Activated T-cell treated with anti-CD3 and anti-CD28 coated beads, Interleukin-2, amount 50 U/mL, for 48 hours (primary cell): ENCODE measurements at regions not wholly inside any gene's neighbourhood (a gene's known extent, or its start where the extent isn't known, plus 50 kb on each side); places are given as distances from the start of the nearest gene placed in this dataset.
"Not testable (repeated sequence)": the region's sequence is repeated elsewhere in the genome, so short reads cannot be mapped to it uniquely, and the experiment has no call there.

Experiments used
- DNase-seq, 2 experiments: peaks; one replicate each; pipeline ENCODE4 v3.0.0-alpha.2; 2020

DNA sequence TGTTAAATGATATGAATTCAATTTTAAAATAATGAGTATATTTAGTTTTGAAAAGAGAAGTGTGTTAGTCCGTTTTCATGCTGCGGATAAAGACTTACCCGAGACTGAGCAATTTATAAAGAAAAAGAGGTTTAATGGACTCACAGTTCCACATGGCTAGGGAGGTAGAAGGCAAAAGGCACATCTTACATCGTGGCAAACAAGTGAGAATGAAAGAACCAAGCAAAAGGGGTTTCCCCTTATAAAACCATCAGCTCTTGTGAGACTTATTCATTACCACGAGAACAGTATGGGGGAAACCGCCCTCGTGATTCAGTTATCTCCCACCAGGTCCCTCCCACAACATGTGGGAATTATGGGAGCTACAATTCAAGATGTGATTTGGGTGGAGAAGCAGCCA, 51.8 kb upstream of the OSMR start:
- not testable (repeated sequence) for DNase-seq

DNA sequence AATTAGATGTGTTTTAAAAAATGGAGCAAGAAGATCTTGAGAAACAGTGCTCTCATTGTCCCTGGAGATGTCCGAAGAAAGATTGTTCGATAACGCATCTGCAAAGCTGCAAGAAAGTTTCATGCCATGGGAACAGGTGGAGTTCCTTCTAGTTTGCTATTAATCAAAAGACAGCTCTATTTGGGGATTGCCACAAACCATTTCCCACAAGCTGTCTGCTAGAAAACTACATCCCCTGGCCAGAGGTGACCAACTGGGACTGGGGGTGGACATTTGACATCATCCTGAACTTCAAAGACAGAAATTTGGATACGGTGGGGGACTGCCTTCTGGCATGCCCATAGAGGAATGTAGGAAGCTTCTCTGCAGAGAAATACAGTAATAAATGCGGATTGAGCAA, 50.8 kb upstream of the OSMR start:
- no peak for DNase-seq

- no peak for DNase-seq
Measured at GRCh38 chr5:38795986-38796741, 49.6 kb upstream of the OSMR start.
